Activated CD8-positive, alpha-beta memory T cell treated with anti-CD3 and anti-CD28 coated beads, Interleukin-2, amount 10 ng/mL, durations not matched to agents 7 days and 5 days (primary cell): ENCODE measurements at regions not wholly inside any gene's neighbourhood (a gene's known extent, or its start where the extent isn't known, plus 50 kb on each side); places are given as distances from the start of the nearest gene placed in this dataset.

ENCODE experiments used
- ATAC-seq: fragments of 150-1000 bp; cut with Tn5 transposase; one replicate; pipeline ENCODE4 v1.10.0; 2021; ENCODE audit warnings: moderate library complexity
- CTCF ChIA-PET: fragments of 350-600 bp; sonication (Branson Sonifier 250); formaldehyde crosslinking; loops from one replicate; lab custom pipeline; 2021; ENCODE audit warnings: antibody characterized with exemption; lab: Charles Lee
- DNase-seq: peaks from one replicate; pipeline ENCODE4 v3.0.0-alpha.2; 2020
- H3K27ac Mint-ChIP-seq: one replicate; pipeline ENCODE4 v1.8.0; 2021; ENCODE audit warnings: mild to moderate bottlenecking, mixed read lengths
- H3K27me3 Mint-ChIP-seq: one replicate; pipeline ENCODE4 v1.8.0; 2021; ENCODE audit warnings: mixed read lengths
- H3K36me3 Mint-ChIP-seq: one replicate; pipeline ENCODE4 v1.8.0; 2021; ENCODE audit warnings: mild to moderate bottlenecking, mixed read lengths
- H3K4me1 Mint-ChIP-seq: one replicate; pipeline ENCODE4 v1.8.0; 2021; ENCODE audit warnings: mixed read lengths
- H3K4me3 Mint-ChIP-seq: one replicate; pipeline ENCODE4 v1.8.0; 2021; ENCODE audit warnings: mild to moderate bottlenecking, moderate library complexity, mixed read lengths
- H3K9me3 Mint-ChIP-seq: one replicate; pipeline ENCODE4 v1.8.0; 2022; ENCODE audit warnings: low read depth, mixed read lengths

- CTCF ChIA-PET = interaction anchor here (0.6 to 3.8 kb wide), 60 partner anchors 9 to 1005 kb away, joined by 3 to 40 read pairs (median 4); partner anchors contain the start of genes LEPR, LEPROT and RAVER2
- H3K4me1 Mint-ChIP-seq = peaks cover 15% of the 10 kb centered on the region
- peak; percentile 96 for ATAC-seq
- peaks cover 35% of the 10 kb centered on the region for H3K27me3 Mint-ChIP-seq
- H3K36me3 Mint-ChIP-seq = no peaks in the 10 kb centered on the region
- H3K27ac Mint-ChIP-seq = peak overlapping the region; percentile 13
- H3K4me3 Mint-ChIP-seq = no peak overlapping the region
- DNase-seq = peak; percentile 82
- no peaks in the 10 kb centered on the region for H3K9me3 Mint-ChIP-seq
Observed at GRCh38 chr1:65687428-65688214, 105.1 kb upstream of the PDE4B start.

- Mint-ChIP-seq H3K27ac (no peak overlapping the region), H3K27me3 (peaks cover 33% of the 10 kb centered on the region), H3K36me3 (no peaks in the 10 kb centered on the region), H3K4me1 (peaks cover 15% of the 10 kb centered on the region), H3K4me3 (no peak overlapping the region), H3K9me3 (no peaks in the 10 kb centered on the region)
- DNase-seq (no peak), ATAC-seq (no peak)
- CTCF ChIA-PET = interaction anchor here (0.6 to 3.8 kb wide), 53 partner anchors 8 to 1004 kb away, joined by 3 to 40 read pairs (median 4); partner anchors contain the start of genes LEPR, LEPROT and RAVER2
Observed at GRCh38 chr1:65688215-65688566, 104.5 kb upstream of the PDE4B start.

GRCh38 chr1:65688848-65689247, 103.8 kb upstream of the PDE4B start:
- CTCF ChIA-PET = interaction anchor here (1.2 to 3.3 kb wide), 6 partner anchors 230 to 624 kb away, joined by 3 to 16 read pairs (median 9); partner anchors contain the start of genes LEPR and LEPROT
- Mint-ChIP-seq H3K4me3 (no peak overlapping the region), H3K27me3 (peaks cover 26% of the 10 kb centered on the region), H3K36me3 (no peaks in the 10 kb centered on the region), H3K27ac (no peak overlapping the region), H3K9me3 (no peaks in the 10 kb centered on the region), H3K4me1 (peaks cover 15% of the 10 kb centered on the region)
- DNase-seq = no peak
- no peak for ATAC-seq

- Mint-ChIP-seq H3K36me3 (no peaks in the 10 kb centered on the region), H3K9me3 (no peaks in the 10 kb centered on the region), H3K27me3 (peaks cover 11% of the 10 kb centered on the region), H3K27ac (no peak overlapping the region), H3K4me3 (no peak overlapping the region), H3K4me1 (peaks cover 15% of the 10 kb centered on the region)
- DNase-seq (no peak), ATAC-seq (no peak)
- CTCF ChIA-PET = interaction anchor here (0.8 to 1.5 kb wide), 5 partner anchors 232 to 617 kb away, joined by 3 to 6 read pairs (median 4); no protein-coding TSS in a partner anchor
Observed at GRCh38 chr1:65691152-65691900, 101.4 kb upstream of the PDE4B start.

GRCh38 chr1:65691972-65692371, 100.7 kb upstream of the PDE4B start:
- Mint-ChIP-seq H3K27ac (no peak overlapping the region), H3K4me1 (peaks cover 11% of the 10 kb centered on the region), H3K4me3 (no peak overlapping the region), H3K27me3 (peaks cover 11% of the 10 kb centered on the region), H3K36me3 (no peaks in the 10 kb centered on the region), H3K9me3 (no peaks in the 10 kb centered on the region)
- ATAC-seq = no peak
- CTCF ChIA-PET = interaction anchor here (1.5 kb wide), 1 partner anchor 232 kb away, joined by 4 read pairs; no protein-coding TSS in a partner anchor
- no peak for DNase-seq

GRCh38 chr1:65694126-65694525, 98.6 kb upstream of the PDE4B start:
- H3K36me3 Mint-ChIP-seq = no peaks in the 10 kb centered on the region
- DNase-seq = no peak
- peaks cover 14% of the 10 kb centered on the region for H3K27me3 Mint-ChIP-seq
- H3K27ac Mint-ChIP-seq = no peak overlapping the region
- no peak overlapping the region for H3K4me3 Mint-ChIP-seq
- ATAC-seq = no peak
- CTCF ChIA-PET = no interaction called here
- H3K4me1 Mint-ChIP-seq = no peaks in the 10 kb centered on the region
- H3K9me3 Mint-ChIP-seq = no peaks in the 10 kb centered on the region

GRCh38 chr1:65694933-65695332, 97.8 kb upstream of the PDE4B start:
- no peak overlapping the region for H3K4me3 Mint-ChIP-seq
- no peaks in the 10 kb centered on the region for H3K36me3 Mint-ChIP-seq
- DNase-seq = no peak
- no peak for ATAC-seq
- H3K27ac Mint-ChIP-seq = no peak overlapping the region
- H3K27me3 Mint-ChIP-seq = peaks cover 18% of the 10 kb centered on the region
- CTCF ChIA-PET = no interaction called here
- H3K4me1 Mint-ChIP-seq = no peaks in the 10 kb centered on the region
- H3K9me3 Mint-ChIP-seq = no peaks in the 10 kb centered on the region

GRCh38 chr1:65698590-65698989, 94.1 kb upstream of the PDE4B start:
- H3K27ac Mint-ChIP-seq = no peak overlapping the region
- H3K4me1 Mint-ChIP-seq = no peaks in the 10 kb centered on the region
- CTCF ChIA-PET = no interaction called here
- H3K4me3 Mint-ChIP-seq = no peak overlapping the region
- no peak for ATAC-seq
- H3K9me3 Mint-ChIP-seq = no peaks in the 10 kb centered on the region
- DNase-seq = no peak
- H3K27me3 Mint-ChIP-seq = peaks cover 38% of the 10 kb centered on the region
- H3K36me3 Mint-ChIP-seq = no peaks in the 10 kb centered on the region

GRCh38 chr1:65703853-65704252, 88.8 kb upstream of the PDE4B start:
- no peak overlapping the region for H3K4me3 Mint-ChIP-seq
- H3K27me3 Mint-ChIP-seq = peaks cover 54% of the 10 kb centered on the region
- CTCF ChIA-PET = interaction anchor here (1.4 kb wide), 2 partner anchors 16 to 24 kb away, joined by 3 to 10 read pairs; no protein-coding TSS in a partner anchor
- no peaks in the 10 kb centered on the region for H3K4me1 Mint-ChIP-seq
- ATAC-seq (no peak), DNase-seq (no peak)
- no peaks in the 10 kb centered on the region for H3K36me3 Mint-ChIP-seq
- H3K9me3 Mint-ChIP-seq = no peaks in the 10 kb centered on the region
- H3K27ac Mint-ChIP-seq = no peak overlapping the region

GRCh38 chr1:65704318-65704717, 88.4 kb upstream of the PDE4B start:
- Mint-ChIP-seq H3K9me3 (no peaks in the 10 kb centered on the region), H3K4me1 (no peaks in the 10 kb centered on the region), H3K36me3 (no peaks in the 10 kb centered on the region), H3K4me3 (no peak overlapping the region), H3K27ac (no peak overlapping the region), H3K27me3 (peaks cover 58% of the 10 kb centered on the region)
- DNase-seq (no peak), ATAC-seq (no peak)
- CTCF ChIA-PET = interaction anchor here (0.8 to 1.4 kb wide), 3 partner anchors 17 to 273 kb away, joined by 3 to 10 read pairs (median 3); no protein-coding TSS in a partner anchor

GRCh38 chr1:65717815-65718454, 74.8 kb upstream of the PDE4B start:
- Mint-ChIP-seq H3K4me1 (no peaks in the 10 kb centered on the region), H3K27ac (no peak overlapping the region), H3K4me3 (no peak overlapping the region), H3K36me3 (no peaks in the 10 kb centered on the region), H3K27me3 (peaks cover 48% of the 10 kb centered on the region), H3K9me3 (no peaks in the 10 kb centered on the region)
- ATAC-seq = no peak
- DNase-seq = peak; percentile 48
- CTCF ChIA-PET = interaction anchor here (1.0 to 2.5 kb wide), 2 partner anchors 240 to 524 kb away, joined by 4 to 10 read pairs; no protein-coding TSS in a partner anchor

GRCh38 chr1:65719391-65719790, 73.3 kb upstream of the PDE4B start:
- ATAC-seq (no peak), DNase-seq (no peak)
- CTCF ChIA-PET = no interaction called here
- H3K4me1 Mint-ChIP-seq = no peaks in the 10 kb centered on the region
- no peak overlapping the region for H3K27ac Mint-ChIP-seq
- H3K36me3 Mint-ChIP-seq = no peaks in the 10 kb centered on the region
- H3K9me3 Mint-ChIP-seq = no peaks in the 10 kb centered on the region
- H3K27me3 Mint-ChIP-seq = peaks cover 40% of the 10 kb centered on the region
- H3K4me3 Mint-ChIP-seq = no peak overlapping the region

GRCh38 chr1:65722461-65722860, 70.2 kb upstream of the PDE4B start:
- H3K4me3 Mint-ChIP-seq = no peak overlapping the region
- no peak for DNase-seq
- H3K27ac Mint-ChIP-seq = no peak overlapping the region
- no peaks in the 10 kb centered on the region for H3K36me3 Mint-ChIP-seq
- H3K4me1 Mint-ChIP-seq = no peaks in the 10 kb centered on the region
- H3K9me3 Mint-ChIP-seq = no peaks in the 10 kb centered on the region
- CTCF ChIA-PET = no interaction called here
- no peak for ATAC-seq
- peaks cover 31% of the 10 kb centered on the region for H3K27me3 Mint-ChIP-seq
